ENCODE measurements at regions not wholly inside any gene's neighbourhood (a gene's known extent, or its start where the extent isn't known, plus 50 kb on each side); places are given as distances from the start of the nearest gene placed in this dataset.

DNA sequence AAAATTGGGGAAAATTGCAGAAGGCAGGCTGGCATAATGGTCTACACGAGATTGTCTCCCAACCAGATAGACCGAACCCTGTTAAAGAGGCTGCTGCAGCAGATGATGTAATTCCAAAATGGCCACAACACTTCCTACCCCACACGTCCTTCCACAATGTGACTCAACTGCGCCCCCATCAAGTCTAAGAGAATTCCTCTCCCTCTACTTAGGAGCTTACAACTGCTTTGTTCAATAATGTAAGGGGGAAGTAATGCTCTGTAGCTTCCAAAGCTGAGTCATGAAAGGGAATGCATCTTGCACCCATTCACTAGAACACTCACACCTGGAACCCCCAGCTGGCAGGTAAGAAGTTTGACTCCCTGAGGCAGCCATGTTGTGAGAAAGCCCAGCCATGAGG lies 117.8 kb upstream of the IRS2 start:
- TF ChIP-seq POLR2AphosphoS5 (IDR thresholded peaks at IDR 0.05; ENCODE audit: low read depth, low read length) (no peak), REST (IDR thresholded peaks at IDR 0.05; ENCODE audit: insufficient read depth in 1 of 2, low read depth in 2 of 2, low read length in 1 of 2) (no peak), TCF7L2 (IDR thresholded peaks at IDR 0.05; ENCODE audit: low read depth, low read length) (no peak), SIN3A (IDR thresholded peaks at IDR 0.05; ENCODE audit: borderline replicate concordance, insufficient read depth, low read depth, low read length) (no peak)
- TF ChIP-seq, protein P1, sequence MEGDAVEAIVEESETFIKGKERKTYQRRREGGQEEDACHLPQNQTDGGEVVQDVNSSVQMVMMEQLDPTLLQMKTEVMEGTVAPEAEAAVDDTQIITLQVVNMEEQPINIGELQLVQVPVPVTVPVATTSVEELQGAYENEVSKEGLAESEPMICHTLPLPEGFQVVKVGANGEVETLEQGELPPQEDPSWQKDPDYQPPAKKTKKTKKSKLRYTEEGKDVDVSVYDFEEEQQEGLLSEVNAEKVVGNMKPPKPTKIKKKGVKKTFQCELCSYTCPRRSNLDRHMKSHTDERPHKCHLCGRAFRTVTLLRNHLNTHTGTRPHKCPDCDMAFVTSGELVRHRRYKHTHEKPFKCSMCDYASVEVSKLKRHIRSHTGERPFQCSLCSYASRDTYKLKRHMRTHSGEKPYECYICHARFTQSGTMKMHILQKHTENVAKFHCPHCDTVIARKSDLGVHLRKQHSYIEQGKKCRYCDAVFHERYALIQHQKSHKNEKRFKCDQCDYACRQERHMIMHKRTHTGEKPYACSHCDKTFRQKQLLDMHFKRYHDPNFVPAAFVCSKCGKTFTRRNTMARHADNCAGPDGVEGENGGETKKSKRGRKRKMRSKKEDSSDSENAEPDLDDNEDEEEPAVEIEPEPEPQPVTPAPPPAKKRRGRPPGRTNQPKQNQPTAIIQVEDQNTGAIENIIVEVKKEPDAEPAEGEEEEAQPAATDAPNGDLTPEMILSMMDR (IDR thresholded peaks at IDR 0.05), result no peak
- ATAC-seq (no peak), DNase-seq (ENCODE audit: low read depth, low spot score) (no peak)
- no TSS peak for BruUV-seq (replicated peaks)
- H3K27ac ChIP-seq (ENCODE audit: low read length), result no peak overlapping the region
- H3K4me1 ChIP-seq (ENCODE audit: control insufficient read depth, insufficient read depth, low read length), result no peaks in the 10 kb centered on the region
- ChIA-PET POLR2A (no interaction called here), CTCF (no interaction called here)
- H3K9me3 ChIP-seq (ENCODE audit: control insufficient read depth, insufficient read depth, low read depth, low read length), result no peaks in the 10 kb centered on the region
- in situ Hi-C loops (cut with HindIII; ENCODE audit: low pct_unique_long_range_greater_than_20kb, low sequenced_read_pairs), result no loop called here
- H3K4me3 ChIP-seq (ENCODE audit: low read depth in 2 of 2, low read length in 2 of 2), result no peak overlapping the region
- H3K36me3 ChIP-seq (ENCODE audit: control insufficient read depth, insufficient read depth, low read length), result no peaks in the 10 kb centered on the region
- intact Hi-C loops (cut with micrococcal nuclease; ENCODE audit: unreplicated experiment), result no loop called here
- no peaks in the 10 kb centered on the region for H3K27me3 ChIP-seq (ENCODE audit: control insufficient read depth, insufficient read depth, low read length)

GRCh38 chr13:109900741-109901140 lies 114.4 kb upstream of the IRS2 start:
- DNase-seq (ENCODE audit: low read depth, low spot score) (no peak), ATAC-seq (no peak)
- BruUV-seq (replicated peaks), result no TSS peak
- in situ Hi-C loops (cut with HindIII; ENCODE audit: low pct_unique_long_range_greater_than_20kb, low sequenced_read_pairs), result no loop called here
- Histone ChIP-seq H3K4me1 (ENCODE audit: control insufficient read depth, insufficient read depth, low read length) (no peaks in the 10 kb centered on the region), H3K36me3 (ENCODE audit: control insufficient read depth, insufficient read depth, low read length) (no peaks in the 10 kb centered on the region), H3K9me3 (ENCODE audit: control insufficient read depth, insufficient read depth, low read depth, low read length) (no peaks in the 10 kb centered on the region), H3K27me3 (ENCODE audit: control insufficient read depth, insufficient read depth, low read length) (no peaks in the 10 kb centered on the region), H3K4me3 (ENCODE audit: low read depth in 2 of 2, low read length in 2 of 2) (no peak overlapping the region), H3K27ac (ENCODE audit: low read length) (no peak overlapping the region)
- ChIA-PET POLR2A (no interaction called here), CTCF (no interaction called here)
- intact Hi-C loops (cut with micrococcal nuclease; ENCODE audit: unreplicated experiment), result no loop called here
- TF ChIP-seq, protein P1 (IDR thresholded peaks at IDR 0.05), result no peak
- TF ChIP-seq POLR2AphosphoS5 (IDR thresholded peaks at IDR 0.05; ENCODE audit: low read depth, low read length) (no peak), SIN3A (IDR thresholded peaks at IDR 0.05; ENCODE audit: borderline replicate concordance, insufficient read depth, low read depth, low read length) (no peak), TCF7L2 (IDR thresholded peaks at IDR 0.05; ENCODE audit: low read depth, low read length) (no peak), REST (IDR thresholded peaks at IDR 0.05; ENCODE audit: insufficient read depth in 1 of 2, low read depth in 2 of 2, low read length in 1 of 2) (no peak)
